Neutrophil (primary cell): ENCODE measurements at regions not wholly inside any gene's neighbourhood (a gene's known extent, or its start where the extent isn't known, plus 50 kb on each side); places are given as distances from the start of the nearest gene placed in this dataset.

Source experiments
- H3K27ac ChIP-seq: fragments of 200-600 bp; sonication (generic); 2 replicates; pipeline ENCODE4 v1.5.1; 2016; ENCODE audit warnings: mild to moderate bottlenecking, moderate library complexity
- H3K27me3 ChIP-seq: fragments of 200-600 bp; sonication (generic); 2 replicates; pipeline ENCODE4 v1.6.0; 2016; ENCODE audit warnings: mild to moderate bottlenecking
- H3K36me3 ChIP-seq: fragments of 200-600 bp; sonication (generic); 2 replicates; pipeline ENCODE4 v1.5.1; 2017
- H3K4me1 ChIP-seq, 2 experiments: fragments of 200-600 bp in 1 of 2; sonication (generic) in 1 of 2; 1 replicate in 1 of 2; 2 replicates in 1 of 2; pipeline versions ENCODE4 v1.5.1 to v1.6.1; 2013 to 2016; ENCODE audit warnings: low read depth in 1 of 2, low read length in 1 of 2, mild to moderate bottlenecking in 1 of 2, moderate library complexity in 1 of 2; ENCODE audit not compliant: control insufficient read depth in 1 of 2, insufficient read depth in 1 of 2
- H3K4me3 ChIP-seq, 2 experiments: fragments of 200-600 bp in 1 of 2; sonication (generic) in 1 of 2; 1 replicate in 1 of 2; 2 replicates in 1 of 2; pipeline ENCODE4 v1.5.1; 2013 to 2016; ENCODE audit warnings: low read depth in 1 of 2, low read length in 1 of 2, mild to moderate bottlenecking in 1 of 2, moderate library complexity in 1 of 2
- H3K9me3 ChIP-seq: fragments of 200-600 bp; sonication (generic); 2 replicates; pipeline ENCODE4 v1.5.1; 2016
- TF ChIP-seq, protein P1 (sequence below): fragments of 200-600 bp; sonication (generic); IDR thresholded peaks from 2 replicates; pipeline ENCODE4 v1.5.1; 2016; ENCODE audit warnings: antibody characterized with exemption

DNA sequence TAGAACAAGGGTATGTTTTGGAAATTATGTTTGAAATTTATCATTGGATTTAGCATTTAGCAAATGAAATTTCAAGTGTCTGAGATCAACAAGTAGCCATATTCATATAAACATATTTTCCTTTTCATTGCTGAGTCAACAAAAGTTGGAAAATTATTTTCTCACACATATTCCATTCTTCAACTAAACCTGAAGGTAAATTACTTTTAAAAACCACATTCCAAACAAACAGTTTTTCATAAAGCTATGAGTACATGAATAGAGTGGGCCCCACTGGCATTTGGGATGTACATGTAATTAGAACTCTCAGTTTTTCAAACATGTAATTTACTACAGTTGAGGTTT is 178.3 kb upstream of the MKLN1 start:
- Histone ChIP-seq H3K27me3 (peaks cover 20% of the 10 kb centered on the region), H3K27ac (no peak overlapping the region), H3K4me1 (no peaks in the 10 kb centered on the region), H3K36me3 (no peaks in the 10 kb centered on the region), H3K4me3 (no peak overlapping the region), H3K9me3 (no peaks in the 10 kb centered on the region)
- TF ChIP-seq, protein P1, sequence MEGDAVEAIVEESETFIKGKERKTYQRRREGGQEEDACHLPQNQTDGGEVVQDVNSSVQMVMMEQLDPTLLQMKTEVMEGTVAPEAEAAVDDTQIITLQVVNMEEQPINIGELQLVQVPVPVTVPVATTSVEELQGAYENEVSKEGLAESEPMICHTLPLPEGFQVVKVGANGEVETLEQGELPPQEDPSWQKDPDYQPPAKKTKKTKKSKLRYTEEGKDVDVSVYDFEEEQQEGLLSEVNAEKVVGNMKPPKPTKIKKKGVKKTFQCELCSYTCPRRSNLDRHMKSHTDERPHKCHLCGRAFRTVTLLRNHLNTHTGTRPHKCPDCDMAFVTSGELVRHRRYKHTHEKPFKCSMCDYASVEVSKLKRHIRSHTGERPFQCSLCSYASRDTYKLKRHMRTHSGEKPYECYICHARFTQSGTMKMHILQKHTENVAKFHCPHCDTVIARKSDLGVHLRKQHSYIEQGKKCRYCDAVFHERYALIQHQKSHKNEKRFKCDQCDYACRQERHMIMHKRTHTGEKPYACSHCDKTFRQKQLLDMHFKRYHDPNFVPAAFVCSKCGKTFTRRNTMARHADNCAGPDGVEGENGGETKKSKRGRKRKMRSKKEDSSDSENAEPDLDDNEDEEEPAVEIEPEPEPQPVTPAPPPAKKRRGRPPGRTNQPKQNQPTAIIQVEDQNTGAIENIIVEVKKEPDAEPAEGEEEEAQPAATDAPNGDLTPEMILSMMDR, result no peak

DNA sequence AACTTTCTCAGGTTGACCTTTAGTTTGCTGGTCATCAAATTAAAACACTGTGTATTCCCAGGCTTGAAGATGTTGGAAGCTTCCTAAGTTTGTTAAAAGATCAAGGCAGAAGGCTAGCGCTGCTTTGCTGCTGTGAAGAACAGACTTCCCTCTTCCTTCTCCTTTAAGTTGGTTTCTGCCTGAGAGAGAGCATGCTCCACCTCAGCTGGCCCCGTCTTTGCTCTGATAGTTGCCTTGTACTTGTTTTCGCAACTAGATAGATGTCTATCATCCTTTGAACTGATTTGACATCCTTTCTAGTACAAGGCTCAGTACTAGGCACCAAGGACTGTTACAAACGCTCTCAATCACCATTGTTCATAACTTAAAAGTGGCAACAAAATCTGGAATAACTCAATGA is 177.8 kb upstream of the MKLN1 start:
- H3K4me1 ChIP-seq, result no peaks in the 10 kb centered on the region

DNA sequence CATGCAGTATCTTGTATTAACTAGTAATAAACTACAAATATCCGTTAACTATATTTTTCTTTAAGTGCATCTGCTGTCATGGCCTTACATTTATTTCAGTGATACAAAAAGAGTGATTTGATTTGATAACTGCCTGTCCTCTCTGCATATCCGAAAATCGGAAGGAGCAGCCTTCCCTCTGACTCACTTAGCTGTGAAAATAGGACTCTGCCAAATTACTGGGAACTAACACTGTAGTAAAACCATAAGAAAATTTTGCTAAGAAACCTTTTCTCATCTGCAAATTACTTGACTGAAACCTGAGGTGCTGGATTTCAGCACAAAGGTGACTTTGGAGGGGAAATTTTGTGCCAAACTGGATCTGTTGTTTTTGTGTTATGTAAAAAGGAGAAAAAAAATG is 176.6 kb upstream of the MKLN1 start:
- Histone ChIP-seq H3K27me3 (peaks cover 20% of the 10 kb centered on the region), H3K27ac (no peak overlapping the region)
- TF ChIP-seq, protein P1, result no peak

More for the DNA sequence above, 177.8 kb upstream of the MKLN1 start:
- peaks cover 20% of the 10 kb centered on the region for H3K27me3 ChIP-seq
- TF ChIP-seq, protein P1, result no peak
- no peak overlapping the region for H3K27ac ChIP-seq
- H3K36me3 ChIP-seq, result no peaks in the 10 kb centered on the region
- H3K4me3 ChIP-seq, result no peak overlapping the region
- H3K9me3 ChIP-seq, result no peaks in the 10 kb centered on the region

DNA sequence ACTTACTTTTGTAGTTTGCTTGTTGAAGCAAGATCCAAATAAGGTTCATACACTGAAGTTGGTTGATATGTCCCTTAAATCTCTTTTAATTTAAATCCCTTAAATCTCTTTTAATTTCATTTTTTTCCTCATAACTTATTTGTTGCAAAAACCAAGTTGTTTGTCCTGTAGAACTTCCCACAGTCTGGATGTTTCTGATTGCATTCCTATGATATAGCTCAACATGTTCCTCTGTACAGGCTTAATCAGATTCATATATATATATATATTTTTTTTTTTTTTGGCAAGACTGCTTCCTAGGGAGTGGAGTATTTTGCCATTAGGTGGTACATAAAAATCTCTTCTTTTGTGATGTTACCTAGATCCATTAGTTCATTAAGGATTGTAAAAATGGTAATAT is 174.9 kb upstream of the MKLN1 start:
- Histone ChIP-seq H3K36me3 (no peaks in the 10 kb centered on the region), H3K9me3 (no peaks in the 10 kb centered on the region)
- TF ChIP-seq, protein P1, result no peak

More for the DNA sequence above, 176.6 kb upstream of the MKLN1 start:
- H3K4me1 ChIP-seq, result no peaks in the 10 kb centered on the region
- H3K4me3 ChIP-seq, result no peak overlapping the region
- no peaks in the 10 kb centered on the region for H3K36me3 ChIP-seq
- H3K9me3 ChIP-seq, result no peaks in the 10 kb centered on the region

DNA sequence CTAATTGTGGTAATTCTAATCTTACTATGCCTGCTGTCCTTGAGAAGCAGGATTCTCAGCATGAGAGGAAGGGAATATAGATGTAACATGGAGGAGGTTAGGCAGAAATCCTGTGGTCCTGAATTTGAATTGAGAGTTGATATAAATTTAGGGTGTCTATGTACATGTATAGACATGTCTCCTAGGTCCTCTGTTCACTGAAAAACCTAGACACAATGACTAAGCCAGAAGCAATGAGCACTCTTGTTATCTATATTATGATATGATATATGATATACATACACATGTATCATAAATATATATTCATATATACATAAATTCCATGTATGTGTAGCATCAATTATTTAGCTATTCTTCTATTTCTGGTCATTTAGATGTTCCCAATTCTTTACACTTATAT is 173.3 kb upstream of the MKLN1 start:
- Histone ChIP-seq H3K27me3 (peaks cover 20% of the 10 kb centered on the region), H3K36me3 (no peaks in the 10 kb centered on the region), H3K4me1 (no peaks in the 10 kb centered on the region), H3K4me3 (no peak overlapping the region), H3K27ac (no peak overlapping the region), H3K9me3 (no peaks in the 10 kb centered on the region)
- TF ChIP-seq, protein P1, result no peak

More for the DNA sequence above, 174.9 kb upstream of the MKLN1 start:
- H3K4me3 ChIP-seq, result no peak overlapping the region
- H3K27ac ChIP-seq, result no peak overlapping the region
- no peaks in the 10 kb centered on the region for H3K4me1 ChIP-seq
- peaks cover 20% of the 10 kb centered on the region for H3K27me3 ChIP-seq
